HG03575 (cell line): ENCODE measurements at regions not wholly inside any gene's neighbourhood (a gene's known extent, or its start where the extent isn't known, plus 50 kb on each side); places are given as distances from the start of the nearest gene placed in this dataset.

Source experiments
- ATAC-seq: cut with Tn5 transposase; IDR thresholded peaks from one replicate; pipeline ENCODE4 v1.9.1; 2021; ENCODE audit not compliant: unreplicated experiment, insufficient number of reproducible peaks, low FRiP score; ENCODE audit errors: extremely low read depth

- ATAC-seq, result no peak
Measured at GRCh38 chr6:96450770-96451130, 70.9 kb upstream of the UFL1 start.

- no peak for ATAC-seq
Measured at GRCh38 chr6:96458771-96459170, 62.8 kb upstream of the UFL1 start.

- ATAC-seq, result no peak
Measured at GRCh38 chr6:96460052-96460700, 61.4 kb upstream of the UFL1 start.

- ATAC-seq, result no peak
Measured at GRCh38 chr6:96465321-96465903, 56.2 kb upstream of the UFL1 start.

- no peak for ATAC-seq
Measured at GRCh38 chr6:96466147-96466863, 55.3 kb upstream of the UFL1 start.

GRCh38 chr6:96467814-96468213 is 53.8 kb upstream of the UFL1 start:
- no peak for ATAC-seq

GRCh38 chr6:96468281-96468680 is 53.3 kb upstream of the UFL1 start:
- ATAC-seq, result no peak

- no peak for ATAC-seq
Measured at GRCh38 chr6:96468681-96469224, 52.9 kb upstream of the UFL1 start.

- ATAC-seq, result no peak
Measured at GRCh38 chr6:96469312-96469711, 52.3 kb upstream of the UFL1 start.

GRCh38 chr6:96470296-96470695 is 51.3 kb upstream of the UFL1 start:
- no peak for ATAC-seq
